HepG2 (cell line): ENCODE measurements at regions not wholly inside any gene's neighbourhood (a gene's known extent, or its start where the extent isn't known, plus 50 kb on each side); places are given as distances from the start of the nearest gene placed in this dataset.

Experiments
- AFF4 ChIP-seq: sonication (generic); formaldehyde crosslinking; IDR thresholded peaks from 2 replicates; pipeline ENCODE4 v1.4.0; 2020; ENCODE audit warnings: missing genetic modification reagents
- FOXJ3 ChIP-seq: sonication (generic); formaldehyde crosslinking; IDR thresholded peaks from 2 replicates; pipeline ENCODE4 v1.4.0; 2020; ENCODE audit warnings: missing genetic modification reagents, mild to moderate bottlenecking, borderline replicate concordance
- GPBP1L1 ChIP-seq: sonication (generic); formaldehyde crosslinking; IDR thresholded peaks from 2 replicates; pipeline ENCODE4 v1.5.0; 2020; ENCODE audit warnings: mild to moderate bottlenecking, missing genetic modification reagents
- HMGXB3 ChIP-seq: sonication (generic); formaldehyde crosslinking; IDR thresholded peaks from 2 replicates; pipeline ENCODE4 v1.4.0; 2020; ENCODE audit warnings: missing genetic modification reagents, borderline replicate concordance
- HOMEZ ChIP-seq: IDR thresholded peaks from 2 replicates; pipeline ENCODE4 v1.6.1; 2016; ENCODE audit warnings: low read depth
- MTF1 ChIP-seq: sonication (generic); formaldehyde crosslinking; IDR thresholded peaks from 2 replicates; pipeline ENCODE4 v1.5.0; 2020; ENCODE audit warnings: missing genetic modification reagents
- MXD4 ChIP-seq: IDR thresholded peaks from 2 replicates; pipeline ENCODE4 v1.6.1; 2016; ENCODE audit warnings: mild to moderate bottlenecking, missing biosample characterization, missing genetic modification reagents
- PPARG ChIP-seq: conservative IDR thresholded peaks from 2 replicates; pipeline ENCODE4 v1.6.1; 2016; ENCODE audit warnings: missing biosample characterization, missing genetic modification reagents
- ZBTB42 ChIP-seq: sonication (generic); formaldehyde crosslinking; IDR thresholded peaks from 2 replicates; pipeline ENCODE4 v1.5.0; 2020; ENCODE audit warnings: mild to moderate bottlenecking, missing genetic modification reagents
- ZMYM3 ChIP-seq: sonication (generic); formaldehyde crosslinking; IDR thresholded peaks from 2 replicates; pipeline ENCODE4 v1.5.1; 2020; ENCODE audit warnings: mild to moderate bottlenecking, missing genetic modification reagents
- ZNF792 ChIP-seq: IDR thresholded peaks from 2 replicates; pipeline ENCODE4 v1.6.1; 2016
- TF ChIP-seq, protein P1 (sequence below): sonication (generic); formaldehyde crosslinking; IDR thresholded peaks from 2 replicates; pipeline ENCODE4 v1.5.0; 2020; ENCODE audit warnings: mild to moderate bottlenecking, missing genetic modification reagents, moderate library complexity
- TF ChIP-seq, protein P2 (sequence below): sonication (generic); formaldehyde crosslinking; IDR thresholded peaks from 2 replicates; pipeline ENCODE4 v1.5.1; 2020; ENCODE audit warnings: missing genetic modification reagents, mild to moderate bottlenecking, borderline replicate concordance

- TF ChIP-seq HMGXB3 (no peak), MTF1 (CRISPR knock-in tag) (no peak), HOMEZ (CRISPR knock-in tag) (peak; percentile 87; the same call in 1 of the 2 replicates), MXD4 (CRISPR knock-in tag) (no peak), GPBP1L1 (no peak), PPARG (no peak), FOXJ3 (CRISPR knock-in tag) (peak; percentile 30; the same call in 1 of the 2 replicates), ZBTB42 (CRISPR knock-in tag) (no peak), AFF4 (CRISPR knock-in tag) (no peak), ZMYM3 (CRISPR knock-in tag) (peak; percentile 87; the same call in 1 of the 2 replicates), ZNF792 (CRISPR knock-in tag) (peak; percentile 20; the same call in 1 of the 2 replicates)
- TF ChIP-seq, protein P1, sequence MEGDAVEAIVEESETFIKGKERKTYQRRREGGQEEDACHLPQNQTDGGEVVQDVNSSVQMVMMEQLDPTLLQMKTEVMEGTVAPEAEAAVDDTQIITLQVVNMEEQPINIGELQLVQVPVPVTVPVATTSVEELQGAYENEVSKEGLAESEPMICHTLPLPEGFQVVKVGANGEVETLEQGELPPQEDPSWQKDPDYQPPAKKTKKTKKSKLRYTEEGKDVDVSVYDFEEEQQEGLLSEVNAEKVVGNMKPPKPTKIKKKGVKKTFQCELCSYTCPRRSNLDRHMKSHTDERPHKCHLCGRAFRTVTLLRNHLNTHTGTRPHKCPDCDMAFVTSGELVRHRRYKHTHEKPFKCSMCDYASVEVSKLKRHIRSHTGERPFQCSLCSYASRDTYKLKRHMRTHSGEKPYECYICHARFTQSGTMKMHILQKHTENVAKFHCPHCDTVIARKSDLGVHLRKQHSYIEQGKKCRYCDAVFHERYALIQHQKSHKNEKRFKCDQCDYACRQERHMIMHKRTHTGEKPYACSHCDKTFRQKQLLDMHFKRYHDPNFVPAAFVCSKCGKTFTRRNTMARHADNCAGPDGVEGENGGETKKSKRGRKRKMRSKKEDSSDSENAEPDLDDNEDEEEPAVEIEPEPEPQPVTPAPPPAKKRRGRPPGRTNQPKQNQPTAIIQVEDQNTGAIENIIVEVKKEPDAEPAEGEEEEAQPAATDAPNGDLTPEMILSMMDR (CRISPR knock-in tag), result no peak
- TF ChIP-seq, protein P2, sequence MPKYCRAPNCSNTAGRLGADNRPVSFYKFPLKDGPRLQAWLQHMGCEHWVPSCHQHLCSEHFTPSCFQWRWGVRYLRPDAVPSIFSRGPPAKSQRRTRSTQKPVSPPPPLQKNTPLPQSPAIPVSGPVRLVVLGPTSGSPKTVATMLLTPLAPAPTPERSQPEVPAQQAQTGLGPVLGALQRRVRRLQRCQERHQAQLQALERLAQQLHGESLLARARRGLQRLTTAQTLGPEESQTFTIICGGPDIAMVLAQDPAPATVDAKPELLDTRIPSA (CRISPR knock-in tag), result no peak
These were observed 60.2 kb upstream of the PDE3B start (continued) for GRCh38 chr11:14583252-14584034.
